Choroid plexus epithelial cell (primary cell): ENCODE measurements at regions not wholly inside any gene's neighbourhood (a gene's known extent, or its start where the extent isn't known, plus 50 kb on each side); places are given as distances from the start of the nearest gene placed in this dataset.

ENCODE experiments used
- DNase-seq: peaks from one replicate; pipeline ENCODE4 v3.0.0-alpha.2; 2010; ENCODE audit warnings: low read depth
- H3K4me3 ChIP-seq: 2 replicates; pipeline ENCODE4 v1.5.1; 2011; ENCODE audit warnings: low read depth, mild to moderate bottlenecking, control low read depth, low read length, moderate library complexity
- CTCF ChIP-seq: conservative IDR thresholded peaks from 2 replicates; pipeline ENCODE4 v1.5.1; 2011; ENCODE audit warnings: low read depth, mild to moderate bottlenecking, control low read depth, inconsistent platforms, low read length, moderate library complexity

DNA sequence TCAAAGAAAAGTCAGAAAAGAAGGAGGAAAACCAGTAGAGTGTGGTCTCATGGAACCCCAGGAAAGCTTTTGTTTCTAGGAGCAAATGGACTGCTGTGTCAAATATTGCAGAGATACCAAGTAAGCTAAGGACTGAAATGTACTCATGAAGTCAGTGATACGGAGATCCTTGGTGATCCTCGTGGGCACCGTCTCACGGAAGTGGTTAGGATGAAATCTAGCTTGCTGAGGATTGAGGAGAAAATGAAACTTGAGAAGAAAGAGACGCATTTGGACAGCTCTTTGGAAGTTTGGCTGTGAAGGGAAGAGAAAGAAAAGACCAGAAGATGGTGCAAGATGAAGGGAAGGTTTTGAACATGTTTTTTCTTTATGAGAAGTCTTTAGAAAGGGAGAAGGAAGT lies 104.0 kb upstream of the CCND2 start:
- H3K4me3 ChIP-seq: no peak overlapping the region
- no peak for TF ChIP-seq CTCF
- no peak for DNase-seq

DNA sequence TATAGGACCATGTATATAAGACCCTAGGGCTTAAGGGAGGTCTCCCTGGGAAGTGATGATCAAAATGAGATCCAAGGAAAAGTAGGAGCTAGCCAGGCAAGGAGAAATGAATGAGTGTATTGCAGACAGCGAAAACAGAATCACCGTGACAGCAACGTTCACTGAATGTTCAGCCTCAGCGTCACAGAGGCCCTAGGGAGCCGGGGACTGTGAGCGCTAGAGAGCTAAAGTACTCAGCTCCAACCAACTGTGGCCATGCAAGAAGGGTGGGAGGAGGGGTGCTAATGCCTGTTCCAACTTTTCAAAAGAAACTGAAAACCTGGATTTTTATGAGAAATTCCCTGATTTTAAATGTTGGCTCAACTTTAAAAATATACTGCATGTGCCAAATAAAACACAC lies 105.5 kb upstream of the CCND2 start:
- no peak for DNase-seq
- no peak for TF ChIP-seq CTCF
- no peak overlapping the region for H3K4me3 ChIP-seq

DNA sequence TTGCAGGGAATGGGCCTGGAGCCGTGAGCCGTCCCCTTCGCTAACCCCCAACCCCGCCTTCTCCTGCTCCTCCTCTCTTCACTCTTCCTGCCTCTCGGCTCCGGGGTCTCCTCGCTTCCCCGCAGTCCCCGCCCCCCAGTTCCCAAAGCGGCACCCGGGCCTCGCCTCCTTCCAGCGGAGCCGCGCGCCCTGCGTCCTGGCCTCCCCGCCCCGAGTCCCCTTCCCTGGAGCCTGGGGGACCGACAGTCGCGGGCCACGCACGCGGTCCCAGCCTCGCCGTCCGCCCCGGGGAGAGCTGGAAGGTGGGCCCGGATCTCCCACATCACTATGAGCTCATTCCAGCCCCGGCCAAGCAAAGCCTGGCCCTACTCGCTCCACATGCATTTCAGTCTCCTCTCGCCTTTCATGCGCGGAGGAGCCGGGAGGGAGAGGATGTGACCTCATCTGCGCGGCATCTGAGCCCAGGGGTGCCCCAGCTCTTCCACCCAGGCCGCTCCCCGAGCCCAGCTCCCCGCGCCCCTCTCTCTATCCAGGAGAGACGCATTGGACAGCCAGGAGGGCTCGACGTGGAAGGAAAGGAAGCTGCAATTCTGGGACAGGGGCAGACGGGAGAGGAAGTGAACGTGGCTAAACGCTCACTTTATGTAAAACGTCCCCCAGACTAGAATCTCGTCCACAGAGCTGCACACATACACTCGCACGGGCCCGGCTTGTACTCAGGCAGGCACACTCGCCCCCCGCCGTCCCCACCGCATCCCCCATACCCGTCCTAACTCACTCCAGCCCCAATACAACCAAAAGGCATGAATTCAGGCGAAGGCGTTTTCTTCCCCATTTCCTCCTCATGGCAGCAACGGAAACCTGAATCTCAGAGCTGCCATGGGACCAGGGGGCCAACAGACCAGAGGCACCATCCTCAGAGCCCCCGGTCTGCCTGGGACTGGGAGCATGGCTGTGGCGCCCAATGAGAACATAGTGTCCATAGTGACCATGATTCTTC lies 108.7 kb upstream of the CCND2 start:
- H3K4me3 ChIP-seq: peak overlapping the region; percentile 55
- TF ChIP-seq CTCF: no peak
- peak; percentile 73 for DNase-seq

DNA sequence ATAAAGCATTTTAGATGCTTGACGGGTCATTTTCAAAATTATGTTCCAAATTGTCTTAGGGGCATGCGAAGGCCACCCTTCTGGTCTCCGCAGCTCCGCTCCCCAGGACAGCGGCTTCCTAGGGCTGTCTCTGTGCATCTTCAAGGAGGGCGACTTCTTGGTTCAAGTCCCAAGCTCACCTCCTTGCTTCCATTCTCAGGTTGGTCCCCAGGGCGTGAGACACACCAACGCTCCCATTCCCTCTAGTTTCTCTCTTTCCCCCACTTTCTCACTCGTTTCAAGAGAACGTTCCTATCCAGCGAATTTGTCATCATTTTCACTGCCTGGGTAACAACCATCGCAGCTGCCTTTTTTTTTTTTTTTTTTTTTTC lies 109.4 kb upstream of the CCND2 start:
- no peak for DNase-seq
- H3K4me3 ChIP-seq: peak overlapping the region; percentile 55
- no peak for TF ChIP-seq CTCF

- DNase-seq: no peak
- H3K4me3 ChIP-seq: no peak overlapping the region
- TF ChIP-seq CTCF: no peak
Observed at GRCh38 chr12:4161718-4162117, 111.8 kb upstream of the CCND2 start.

DNA sequence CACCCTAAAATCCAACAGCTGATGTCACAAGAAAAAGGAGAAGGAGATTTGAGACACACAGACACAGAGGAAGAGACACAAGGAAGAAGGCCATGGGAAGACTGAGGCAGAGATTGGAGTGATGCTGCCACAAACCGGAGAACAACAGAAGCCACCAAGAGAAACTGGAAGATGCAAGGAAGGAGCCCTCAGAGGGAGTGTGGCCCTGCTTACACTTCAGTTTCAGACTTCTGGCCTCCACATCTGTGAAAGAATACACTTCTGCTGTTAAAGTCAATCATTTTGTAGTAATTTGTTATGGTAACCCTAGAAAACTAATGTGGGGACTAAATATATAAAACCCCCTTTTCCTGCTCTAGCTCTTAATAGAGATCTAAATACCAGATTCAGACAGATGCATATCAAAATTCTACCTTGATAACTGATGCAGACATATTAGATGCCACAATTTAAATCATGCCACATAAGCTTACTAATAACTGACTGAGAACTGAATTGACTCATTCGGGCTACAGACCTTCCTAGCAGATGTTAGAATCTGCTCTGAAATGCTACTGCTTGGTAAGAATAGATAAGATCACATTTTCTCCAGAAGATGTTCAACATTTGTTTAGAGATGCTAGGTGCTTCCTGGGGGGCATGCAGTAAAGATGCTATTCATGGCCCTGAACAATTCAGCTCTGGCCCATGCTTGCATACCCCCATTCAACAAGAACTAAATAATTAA lies 113.1 kb upstream of the CCND2 start:
- TF ChIP-seq CTCF: no peak
- DNase-seq: no peak
- no peak overlapping the region for H3K4me3 ChIP-seq
